ENCODE measurements at regions not wholly inside any gene's neighbourhood (a gene's known extent, or its start where the extent isn't known, plus 50 kb on each side); places are given as distances from the start of the nearest gene placed in this dataset.

DNA sequence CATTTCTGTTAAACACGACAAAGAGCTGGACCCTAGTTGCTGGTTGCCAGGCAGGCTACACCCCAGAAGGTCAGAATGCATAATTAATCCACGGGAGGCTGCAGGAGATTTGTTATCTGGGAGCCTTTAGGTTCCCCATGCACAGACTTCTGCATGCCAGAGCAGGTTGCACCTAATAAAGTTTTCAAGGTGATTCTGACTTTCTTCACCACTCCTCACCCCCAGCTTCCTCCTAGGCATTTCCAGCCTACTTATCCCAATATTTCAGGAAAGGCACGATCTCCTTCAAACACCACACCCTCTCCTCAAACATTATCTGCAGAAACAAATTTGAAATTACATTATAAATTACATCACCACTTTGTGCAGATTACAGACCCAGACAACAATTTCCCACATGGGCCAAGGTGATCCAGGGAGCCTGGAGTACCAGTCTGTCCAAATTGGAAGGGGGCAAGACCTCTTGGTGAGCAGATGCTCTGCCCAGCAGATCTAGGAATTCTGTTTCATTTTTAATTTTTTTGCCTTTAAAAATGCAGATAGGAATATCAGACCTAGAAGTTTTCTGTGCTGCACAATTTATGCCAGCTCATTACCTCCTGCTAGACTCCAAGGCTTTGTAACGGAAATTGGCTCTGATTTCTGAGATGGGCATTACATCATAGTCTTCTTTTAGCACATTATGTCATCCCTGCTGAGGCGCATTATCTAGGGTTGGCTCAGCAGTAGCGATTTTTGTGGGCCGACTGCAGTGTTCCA is 363.4 kb upstream of the SLC30A5 start:
- peak; percentile 22 for DNase-seq

DNA sequence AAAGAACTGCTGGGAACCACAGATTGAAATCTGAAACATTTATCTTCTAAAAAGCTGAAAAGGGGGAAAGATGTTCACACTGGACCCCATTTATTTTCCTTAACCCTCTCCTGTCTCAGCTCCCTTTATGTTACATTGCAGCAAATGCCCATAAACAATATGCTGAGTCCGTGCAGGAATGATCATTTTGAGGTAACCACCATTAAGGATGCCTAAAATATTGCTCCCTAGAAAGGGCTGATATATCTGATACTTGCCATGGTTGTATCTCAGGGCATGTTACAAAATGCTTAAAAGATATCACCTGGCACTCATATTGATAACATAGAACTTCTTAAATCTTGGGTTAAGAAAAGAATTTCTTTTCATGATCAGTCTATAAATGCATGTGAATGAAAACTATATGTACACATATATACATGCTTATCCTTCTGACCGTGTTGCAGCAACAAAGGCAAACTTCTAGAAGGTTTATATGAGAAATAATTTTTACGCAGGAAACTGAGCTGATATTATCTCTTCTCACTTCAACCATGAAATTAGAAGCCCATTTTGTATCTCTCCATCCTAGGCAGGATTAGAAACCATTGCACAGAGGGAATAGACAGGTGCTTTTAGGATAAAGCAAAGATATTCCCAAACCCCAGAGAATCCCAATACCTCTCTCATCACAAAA is 362.7 kb upstream of the SLC30A5 start:
- no peak for DNase-seq

DNA sequence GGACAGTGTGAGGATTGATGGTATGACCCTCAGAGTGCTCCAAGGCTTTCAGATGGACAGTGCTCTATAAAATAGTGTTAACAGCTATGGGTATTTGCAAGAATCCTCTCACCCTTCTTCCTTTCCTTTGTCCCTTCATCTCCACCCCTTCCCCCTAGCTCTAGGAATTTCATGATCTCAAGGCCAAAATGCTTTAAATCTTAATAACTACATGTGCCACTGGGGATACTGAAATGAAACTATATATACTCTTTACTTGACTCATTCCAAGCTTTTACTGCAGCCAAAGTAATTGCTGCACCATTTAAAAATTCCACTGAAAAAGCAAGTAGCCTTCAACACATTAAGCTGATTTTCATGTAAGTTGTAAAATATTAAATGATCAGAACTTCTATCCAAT is 361.6 kb upstream of the SLC30A5 start:
- DNase-seq: no peak

DNA sequence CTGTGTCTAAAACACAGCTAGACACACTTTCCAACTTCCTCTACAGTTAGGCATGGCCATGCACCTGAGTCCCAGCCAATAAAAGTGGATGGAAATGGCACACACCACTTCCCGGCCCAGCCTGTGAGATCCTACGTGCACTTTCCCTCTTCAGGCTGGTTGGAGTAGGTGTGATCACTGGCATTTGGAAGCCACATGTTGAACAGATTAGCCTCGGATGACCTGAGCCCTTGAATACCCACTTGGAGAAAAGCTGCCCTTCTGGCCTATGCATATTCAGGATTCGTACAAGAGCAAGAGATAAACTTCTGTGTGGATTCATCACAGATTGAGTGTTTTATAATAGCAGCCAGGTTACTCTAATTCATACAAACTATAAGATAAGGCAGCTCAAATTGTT is 359.0 kb upstream of the SLC30A5 start:
- no peak for DNase-seq

DNA sequence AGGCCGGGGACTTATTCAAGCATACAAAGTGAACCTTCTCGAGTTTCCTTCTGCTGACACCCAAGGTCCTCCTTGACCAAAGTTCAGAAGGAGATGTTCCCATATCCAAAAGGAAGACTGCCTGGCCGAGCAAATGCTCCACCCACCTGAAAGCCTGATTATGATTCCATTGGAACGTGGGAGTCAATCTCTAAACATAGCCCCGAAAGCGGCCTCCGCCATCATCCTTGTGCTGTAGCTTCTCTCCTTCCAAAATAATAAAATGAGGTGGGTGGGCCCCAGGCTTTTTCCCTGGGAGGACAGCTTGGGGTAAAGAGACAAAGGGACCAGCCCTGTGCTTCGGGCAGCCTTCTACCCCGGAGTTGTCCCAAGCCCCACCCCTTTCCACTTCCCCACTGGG is 355.6 kb upstream of the SLC30A5 start:
- DNase-seq: no peak

DNA sequence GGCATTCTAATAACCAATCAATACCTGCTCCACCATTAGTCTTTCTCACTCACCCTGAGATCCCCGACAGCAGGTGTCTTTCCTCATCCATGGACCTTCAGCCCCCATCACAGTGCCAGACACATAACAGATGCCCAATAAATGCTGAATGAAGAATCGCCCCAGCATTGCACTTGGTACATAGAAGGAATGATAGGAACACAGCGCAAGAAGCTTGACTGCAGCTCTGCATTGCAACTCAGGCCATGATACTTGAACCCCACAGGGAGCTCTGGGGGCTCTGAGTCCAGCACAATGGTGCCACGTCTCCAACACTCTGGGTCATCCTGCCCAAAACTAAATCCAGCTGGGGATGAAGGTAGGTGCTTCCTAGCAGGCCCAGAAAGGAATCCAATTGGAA is 355.0 kb upstream of the SLC30A5 start:
- no peak for DNase-seq

DNA sequence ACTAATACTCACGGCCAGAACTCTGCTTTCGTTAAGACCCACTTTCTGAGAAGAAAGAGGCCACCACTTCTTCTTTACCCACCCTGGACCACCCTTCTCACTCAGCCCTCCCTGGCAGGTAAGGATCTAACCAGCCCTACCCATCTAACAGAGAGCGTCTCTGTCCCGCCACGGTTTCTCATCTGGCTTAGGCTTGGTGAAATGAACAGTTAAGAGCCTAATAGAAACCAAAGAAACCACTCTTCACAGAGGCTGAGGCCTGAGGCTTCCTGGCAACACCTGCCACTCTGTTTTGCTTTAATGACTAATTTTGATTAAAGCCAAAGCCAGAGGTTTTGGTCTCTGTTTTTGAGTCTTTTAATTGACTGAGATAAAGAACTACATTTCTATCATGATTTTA is 354.1 kb upstream of the SLC30A5 start:
- no peak for DNase-seq

DNA sequence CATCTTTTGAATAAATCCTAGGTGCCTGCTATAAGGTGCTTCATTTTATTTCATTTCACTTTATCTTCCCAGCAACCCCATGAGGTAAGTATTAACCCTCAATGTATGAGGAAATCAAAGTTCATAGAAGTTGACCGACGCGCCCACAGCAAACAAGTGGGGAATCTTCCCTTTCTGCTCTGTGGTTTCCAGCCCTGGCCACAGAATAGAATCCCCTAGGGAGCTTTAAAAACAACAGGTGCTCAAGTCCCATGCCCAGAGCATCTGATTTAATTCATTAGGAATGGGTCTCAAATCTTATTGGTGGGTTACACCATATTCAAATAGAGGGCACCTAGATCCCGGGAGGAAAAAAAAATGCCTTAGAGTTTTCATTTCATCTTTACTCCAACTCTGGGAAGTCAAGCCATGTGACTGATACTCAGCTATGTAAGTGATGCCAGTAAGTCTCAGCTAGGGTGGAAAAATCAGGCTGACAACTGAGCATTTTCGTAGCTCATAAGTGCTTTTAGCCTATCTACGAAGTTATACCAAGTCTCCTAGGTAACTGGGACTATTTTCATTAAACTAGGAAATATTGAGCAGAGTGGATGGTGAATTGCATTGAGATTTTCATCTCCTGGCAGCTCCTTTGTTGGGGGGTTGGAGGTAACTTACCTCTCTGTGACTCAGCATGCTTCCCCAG is 353.4 kb upstream of the SLC30A5 start:
- DNase-seq: no peak

DNA sequence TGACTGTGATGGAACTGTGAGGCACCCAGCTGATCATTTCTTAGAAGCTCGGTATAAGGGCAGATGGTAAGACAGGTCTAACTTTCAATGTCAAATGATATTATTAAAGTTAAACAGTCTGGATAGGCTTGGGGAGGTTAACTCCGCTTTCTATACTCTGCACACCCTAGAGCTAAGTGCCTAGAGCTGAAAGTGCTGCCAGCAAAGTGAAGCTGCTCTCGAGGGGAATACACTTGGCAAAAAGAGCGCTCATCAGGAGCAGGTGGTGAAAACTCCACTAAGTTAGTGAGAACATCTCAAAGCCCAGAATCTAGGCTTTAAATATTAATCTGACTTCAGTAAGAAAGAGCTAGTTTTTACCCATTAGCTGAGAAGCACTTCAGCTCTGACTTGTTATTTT is 349.6 kb upstream of the SLC30A5 start:
- no peak for DNase-seq

DNA sequence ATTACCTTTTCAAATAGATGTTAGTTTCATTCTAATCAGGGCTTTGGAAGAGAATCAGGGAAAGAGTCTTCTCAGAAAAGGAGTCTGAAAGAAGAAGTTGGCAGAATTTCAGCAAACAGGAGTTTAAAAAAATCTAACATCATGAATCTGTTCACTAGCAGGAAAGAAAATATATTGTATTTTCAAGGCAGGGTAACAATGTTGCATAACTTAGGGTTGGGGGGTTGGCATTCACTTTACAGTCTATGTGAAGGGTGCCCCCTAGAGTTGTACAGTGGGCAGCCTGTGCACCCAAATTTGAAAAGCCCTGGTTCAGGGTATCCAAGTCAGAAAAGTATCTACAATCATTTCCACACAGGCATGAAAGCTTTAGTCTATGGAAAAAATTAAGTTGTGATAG is 348.4 kb upstream of the SLC30A5 start:
- DNase-seq: peak; percentile 19

DNA sequence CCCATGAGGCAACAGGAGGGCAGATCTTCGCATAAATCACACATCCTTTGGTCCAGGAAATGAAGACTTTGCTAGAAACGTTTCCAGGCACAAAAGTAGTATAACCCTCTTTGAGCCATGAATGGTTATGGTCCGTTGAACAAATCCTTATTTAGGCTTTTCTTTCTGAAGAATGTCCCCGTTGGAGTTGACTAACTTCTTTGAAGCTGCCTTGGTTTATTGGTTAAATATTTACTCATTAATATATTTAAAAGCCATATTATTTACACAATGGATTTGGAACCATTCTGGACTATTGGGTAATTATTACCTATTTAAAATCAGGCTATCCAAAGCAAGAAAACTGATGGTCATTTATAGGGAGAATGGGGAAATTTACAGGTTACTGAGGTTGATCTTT is 347.6 kb upstream of the SLC30A5 start:
- DNase-seq: no peak

DNA sequence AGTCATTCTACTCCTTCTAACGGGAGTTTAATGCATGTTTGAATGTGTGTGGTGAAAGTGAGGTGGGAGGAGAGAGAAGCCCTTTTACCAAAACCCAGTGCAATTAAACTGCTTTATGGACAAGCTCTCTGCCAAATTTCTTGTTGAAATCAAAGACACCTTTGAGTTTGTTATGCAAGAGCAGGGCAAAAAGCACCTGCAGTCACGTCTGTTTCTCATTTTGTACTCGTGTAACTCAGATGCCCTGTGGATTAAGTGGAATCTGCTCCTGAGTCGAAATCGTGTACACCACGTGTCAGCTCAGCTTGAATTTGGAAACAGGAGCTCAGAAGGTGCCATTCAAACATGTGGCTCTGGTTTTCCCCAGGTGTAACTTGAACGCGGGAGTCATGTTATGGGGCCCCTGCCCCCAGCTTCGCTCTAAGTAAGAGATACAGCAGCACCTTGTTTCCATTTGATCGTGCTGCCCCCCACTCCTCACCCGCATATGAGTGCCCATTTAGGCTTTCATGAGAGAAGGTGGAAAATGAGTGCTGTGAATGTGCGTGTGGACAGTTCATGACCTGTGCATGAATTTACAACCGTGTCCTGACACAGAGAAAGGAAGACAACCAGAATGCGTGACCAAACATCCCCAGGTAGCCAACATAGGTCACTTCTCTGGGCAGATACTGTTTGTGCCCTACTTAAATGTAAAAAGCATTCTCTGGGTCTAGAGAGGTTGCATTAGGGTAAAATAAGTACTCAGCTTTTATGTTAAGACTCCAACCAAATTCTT is 347.0 kb upstream of the SLC30A5 start:
- DNase-seq: no peak

DNA sequence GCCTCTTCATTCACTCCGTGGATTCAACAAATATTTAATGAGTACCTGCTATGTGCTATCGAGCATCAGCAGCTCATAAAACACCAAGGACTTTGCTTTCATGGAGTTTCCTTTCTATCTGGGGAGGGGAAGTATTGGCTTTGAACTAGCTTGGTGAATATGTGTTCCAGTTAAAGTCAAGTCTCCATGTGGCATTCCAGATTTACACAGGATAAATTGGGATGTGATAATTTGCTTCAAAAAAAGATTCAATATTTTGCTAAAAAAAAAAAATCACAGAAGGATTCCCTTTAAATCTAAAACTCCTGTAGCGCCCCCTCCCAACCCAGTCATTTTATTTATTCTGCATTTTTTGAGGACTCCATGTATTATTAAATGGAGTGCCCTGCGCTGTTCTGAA is 346.3 kb upstream of the SLC30A5 start:
- no peak for DNase-seq

DNA sequence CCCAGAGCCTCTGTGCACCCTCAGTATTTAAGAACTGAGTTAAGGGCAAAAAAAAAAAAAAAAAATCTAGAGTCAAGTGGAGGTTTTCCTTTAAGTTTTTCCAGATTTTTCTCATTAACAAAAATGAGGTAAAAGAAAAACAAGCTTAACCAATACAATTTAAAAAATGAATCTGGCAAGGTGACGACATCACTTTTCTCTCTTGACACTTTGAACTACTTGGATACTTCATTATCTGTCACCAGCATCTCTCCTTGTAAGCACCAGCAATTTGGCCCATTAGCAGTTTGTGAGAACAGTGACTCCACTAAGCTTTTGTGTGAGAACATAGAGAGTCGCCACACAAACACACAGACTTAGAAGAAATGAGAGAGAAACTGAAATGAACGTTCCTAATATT is 345.7 kb upstream of the SLC30A5 start:
- no peak for DNase-seq

DNA sequence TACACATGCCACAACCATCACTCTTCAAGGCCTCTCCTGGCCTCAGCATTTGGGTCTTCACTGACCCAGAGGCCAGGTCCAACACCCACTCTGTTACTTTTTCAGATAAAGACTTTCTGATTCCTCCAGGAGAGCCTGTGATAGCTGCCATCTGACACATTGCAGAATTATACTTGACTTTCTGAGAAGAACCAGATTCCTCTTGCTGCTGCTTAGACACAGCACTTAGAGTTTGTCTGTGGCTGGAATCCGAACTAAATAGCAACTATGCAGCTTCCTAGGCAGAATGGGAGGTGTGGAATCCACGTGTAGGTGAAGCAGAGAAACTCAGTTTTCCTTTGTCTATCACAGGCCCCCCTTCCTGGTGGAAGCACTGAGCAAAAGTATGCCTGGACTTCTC is 344.7 kb upstream of the SLC30A5 start:
- DNase-seq: no peak

DNA sequence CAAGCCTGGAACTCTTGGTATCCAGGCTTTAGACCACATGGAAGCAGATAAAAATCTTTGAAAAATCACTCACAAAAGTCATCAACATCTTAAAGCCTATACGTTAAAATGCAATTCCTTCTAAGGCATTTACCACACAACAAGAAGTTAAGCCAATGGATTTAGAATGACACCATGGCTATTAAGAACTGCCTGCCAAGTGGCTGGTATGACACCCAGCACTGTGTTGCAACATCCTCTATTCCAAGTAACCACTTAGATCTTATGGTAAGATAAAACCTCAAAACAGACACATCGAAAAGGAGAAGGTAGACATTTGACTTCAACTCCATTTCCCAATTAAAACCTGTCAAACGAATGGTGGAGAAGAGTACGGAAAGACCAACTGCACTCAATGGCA is 344.2 kb upstream of the SLC30A5 start:
- no peak for DNase-seq

DNA sequence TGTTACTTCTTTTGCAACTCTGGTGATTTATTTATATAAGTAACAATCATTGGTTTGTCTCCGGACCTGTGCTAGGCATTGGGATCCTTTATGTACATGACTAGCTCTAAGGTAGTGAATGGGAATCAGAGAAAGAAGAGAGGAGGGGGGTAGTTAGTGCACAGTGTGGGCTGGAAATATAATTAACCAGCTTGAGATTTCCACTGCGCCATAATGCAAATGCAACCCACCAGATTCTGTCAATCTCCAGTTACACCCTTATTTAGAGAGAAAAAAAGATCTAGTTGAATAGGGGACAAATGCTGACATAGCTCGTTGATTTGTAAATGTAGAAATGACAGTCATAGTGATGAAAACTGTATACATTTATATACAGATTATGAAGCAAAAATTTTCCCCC is 342.2 kb upstream of the SLC30A5 start:
- DNase-seq: no peak

DNA sequence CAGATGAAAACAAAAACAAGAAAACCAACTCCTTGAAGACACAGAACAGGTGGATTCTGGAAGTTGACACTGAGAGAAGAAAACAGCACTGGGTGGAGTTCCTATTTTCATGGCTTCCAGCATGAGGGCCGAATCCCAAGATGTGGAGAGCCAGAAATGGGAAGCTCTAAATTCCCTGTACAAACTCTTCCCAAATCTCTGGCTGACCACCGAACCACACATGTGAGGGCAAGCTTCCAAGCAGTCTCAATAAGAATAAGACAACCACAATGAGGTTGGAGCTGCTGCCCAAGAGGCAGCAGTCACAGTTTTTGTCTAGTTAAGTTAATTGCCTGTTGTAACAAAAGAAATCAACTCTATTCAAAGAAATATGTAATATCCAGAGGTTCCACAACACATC is 339.3 kb upstream of the SLC30A5 start:
- no peak for DNase-seq

DNA sequence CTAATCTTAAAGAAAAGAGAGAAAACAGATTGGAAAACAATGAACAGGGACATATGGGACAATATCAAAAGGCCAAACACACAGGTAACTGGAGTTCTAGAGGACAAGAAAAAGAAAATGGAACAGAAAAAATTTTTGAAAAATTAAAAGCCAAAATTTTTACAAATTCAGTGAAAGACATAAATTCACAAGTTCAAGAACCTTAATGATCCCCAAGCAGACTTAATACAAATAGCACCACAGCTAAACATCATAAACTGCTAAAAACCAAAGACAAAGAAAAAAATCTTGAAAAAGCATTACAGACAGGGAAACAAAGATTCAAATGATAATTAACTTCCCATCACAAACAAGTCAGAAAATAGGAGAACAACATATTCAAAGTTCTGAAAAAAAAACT is 338.5 kb upstream of the SLC30A5 start:
- no peak for DNase-seq

DNA sequence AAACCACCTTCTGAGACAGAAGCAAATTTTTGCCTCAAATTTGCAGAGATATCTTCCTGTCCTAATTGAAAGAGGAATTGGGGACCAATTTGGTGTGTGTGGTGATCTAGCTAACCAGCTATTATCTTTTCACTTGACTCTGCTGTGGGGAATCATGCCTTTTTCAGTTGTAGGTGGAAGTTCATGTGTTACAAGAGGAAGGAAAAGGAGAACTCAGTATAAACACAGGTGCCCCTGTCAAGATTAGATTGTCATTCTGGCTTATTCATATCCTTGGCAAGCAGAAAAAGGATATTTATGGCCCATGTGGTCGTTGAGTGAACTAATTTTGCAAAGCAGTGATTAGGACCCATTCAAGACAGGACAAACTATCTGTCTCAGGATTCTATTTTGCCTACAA is 336.8 kb upstream of the SLC30A5 start:
- no peak for DNase-seq

DNA sequence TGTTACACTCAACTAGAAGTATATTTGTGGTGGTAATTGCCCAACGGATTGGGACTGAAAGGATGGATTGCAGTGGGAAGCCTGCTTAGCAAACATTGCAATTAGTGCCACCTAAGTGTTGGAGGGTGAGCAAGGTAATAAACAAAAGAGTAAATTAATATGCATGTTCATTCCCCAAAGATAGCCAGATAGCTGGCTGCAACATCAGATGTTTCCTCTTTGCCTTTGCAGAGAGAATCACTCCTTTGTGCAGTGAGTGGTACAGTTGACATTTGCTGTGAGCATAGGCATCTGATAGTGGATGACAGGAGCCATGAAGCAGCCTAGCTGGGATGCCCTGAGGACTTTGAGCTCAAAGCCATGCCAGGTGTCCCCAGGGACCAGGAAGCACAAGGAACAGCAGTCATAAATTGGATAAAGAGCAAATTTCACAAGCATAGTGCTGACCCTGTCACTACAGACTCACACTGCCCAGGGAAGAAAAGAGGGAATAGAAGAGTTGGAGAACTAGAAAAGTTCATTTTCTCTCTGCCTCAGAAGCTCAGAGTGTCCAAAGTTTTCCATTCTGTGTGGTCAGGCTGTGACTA is 336.1 kb upstream of the SLC30A5 start:
- DNase-seq: no peak

DNA sequence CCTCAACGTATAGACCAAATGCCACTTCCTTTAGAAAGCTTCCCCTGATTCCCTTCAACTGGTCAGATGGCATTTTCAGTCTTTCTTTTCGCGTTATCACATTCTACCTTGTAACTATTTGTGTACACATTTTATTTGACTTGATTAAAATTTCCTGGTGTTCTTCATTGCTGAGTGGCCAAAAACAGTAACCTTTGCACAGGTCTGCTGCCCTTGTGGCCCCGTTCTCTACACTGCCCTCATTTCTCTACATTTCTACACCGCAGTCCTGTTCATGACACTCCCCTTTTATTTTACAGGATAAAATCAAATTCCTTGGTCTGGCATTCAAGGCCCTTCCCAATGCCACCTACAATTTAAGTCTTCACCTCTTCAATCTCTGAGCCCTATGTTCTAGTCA is 334.2 kb upstream of the SLC30A5 start:
- DNase-seq: no peak

DNA sequence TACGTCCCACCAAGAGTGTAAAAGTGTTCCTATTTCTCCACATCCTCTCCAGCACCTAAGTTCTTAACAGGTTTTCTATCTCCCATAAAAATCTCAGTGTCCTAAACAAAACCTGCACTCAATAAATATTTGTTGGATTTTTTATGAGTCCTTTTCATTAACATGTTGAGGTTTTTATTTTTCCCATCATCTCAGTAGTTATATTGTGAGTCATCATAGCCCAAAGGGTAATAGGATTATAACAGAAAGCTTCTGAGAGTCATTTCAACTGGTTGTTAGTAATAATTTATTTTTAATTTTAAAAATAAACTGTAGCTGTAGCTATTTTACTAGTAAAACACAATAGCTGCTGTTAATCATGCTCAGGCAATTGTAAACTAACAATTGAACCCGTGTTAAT is 331.6 kb upstream of the SLC30A5 start:
- no peak for DNase-seq

All from DMS 273 treated with DMSO at 0.1 percent for 48 hours (cell line).